CD1c-positive myeloid dendritic cell (primary cell): ENCODE measurements at regions not wholly inside any gene's neighbourhood (a gene's known extent, or its start where the extent isn't known, plus 50 kb on each side); places are given as distances from the start of the nearest gene placed in this dataset.
A peak's percentile ranks its signal among the peaks of the same experiment; 100 is the strongest.

Experiments used
- DNase-seq: peaks from one replicate; pipeline ENCODE4 v3.0.0-alpha.2; 2016; ENCODE audit errors: extremely low spot score

DNA sequence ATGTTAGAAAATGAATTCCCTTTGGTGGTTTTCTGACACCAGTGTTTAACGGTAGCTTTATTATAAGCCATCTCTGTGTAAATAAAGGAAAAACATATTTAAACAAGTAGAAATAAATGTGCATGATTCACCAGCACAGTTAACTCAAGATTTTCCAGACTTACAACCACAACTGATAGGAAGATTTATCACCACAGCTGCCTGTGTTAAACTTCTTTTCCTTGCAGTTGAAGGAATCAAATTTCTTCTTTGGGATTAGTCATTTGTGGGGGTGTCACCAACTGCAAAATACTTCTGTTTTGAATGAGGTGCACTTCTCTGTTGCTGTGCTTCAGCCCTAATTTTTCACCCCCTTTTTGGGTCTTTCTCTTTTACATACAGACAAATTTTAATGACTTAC is 128.1 kb upstream of the STK26 start:
- no peak for DNase-seq

DNA sequence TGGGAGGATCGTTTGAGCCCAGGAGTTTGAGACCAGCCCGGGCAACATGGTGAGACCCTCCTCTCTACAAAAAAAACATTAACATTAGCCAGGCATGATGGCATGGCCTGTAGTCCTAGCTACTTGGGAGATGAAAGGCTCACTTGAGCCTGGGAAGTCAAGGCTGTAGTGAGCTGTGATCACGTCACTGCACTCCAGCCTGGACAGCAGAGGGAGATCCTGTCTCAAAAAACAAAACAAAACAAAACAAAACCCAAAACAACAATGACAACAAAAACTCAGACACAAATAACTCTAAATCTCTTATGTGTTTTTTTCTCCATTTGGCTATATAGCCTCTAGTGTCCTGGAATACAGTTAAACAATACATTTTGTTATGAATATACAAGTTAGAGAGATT is 127.3 kb upstream of the STK26 start:
- DNase-seq = no peak

DNA sequence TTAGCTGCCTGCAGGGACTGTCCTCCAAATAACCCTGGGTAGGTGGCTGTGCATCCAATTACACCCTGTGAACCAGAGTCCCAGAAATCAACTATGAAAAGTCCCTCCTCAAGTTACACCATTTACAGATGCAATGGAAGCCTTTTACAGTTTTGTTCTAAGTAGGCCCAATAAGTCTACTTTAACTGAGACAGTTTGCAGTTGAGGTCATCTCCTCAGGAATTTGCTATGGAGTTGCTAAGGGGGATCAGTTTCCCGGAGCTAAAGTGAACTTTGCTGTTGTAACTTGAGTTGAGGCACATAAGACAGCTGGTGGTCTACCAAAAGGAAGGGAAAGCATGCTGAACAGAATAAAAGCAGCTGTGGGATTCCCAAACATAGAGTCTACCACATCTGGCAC is 121.6 kb upstream of the STK26 start:
- no peak for DNase-seq

DNA sequence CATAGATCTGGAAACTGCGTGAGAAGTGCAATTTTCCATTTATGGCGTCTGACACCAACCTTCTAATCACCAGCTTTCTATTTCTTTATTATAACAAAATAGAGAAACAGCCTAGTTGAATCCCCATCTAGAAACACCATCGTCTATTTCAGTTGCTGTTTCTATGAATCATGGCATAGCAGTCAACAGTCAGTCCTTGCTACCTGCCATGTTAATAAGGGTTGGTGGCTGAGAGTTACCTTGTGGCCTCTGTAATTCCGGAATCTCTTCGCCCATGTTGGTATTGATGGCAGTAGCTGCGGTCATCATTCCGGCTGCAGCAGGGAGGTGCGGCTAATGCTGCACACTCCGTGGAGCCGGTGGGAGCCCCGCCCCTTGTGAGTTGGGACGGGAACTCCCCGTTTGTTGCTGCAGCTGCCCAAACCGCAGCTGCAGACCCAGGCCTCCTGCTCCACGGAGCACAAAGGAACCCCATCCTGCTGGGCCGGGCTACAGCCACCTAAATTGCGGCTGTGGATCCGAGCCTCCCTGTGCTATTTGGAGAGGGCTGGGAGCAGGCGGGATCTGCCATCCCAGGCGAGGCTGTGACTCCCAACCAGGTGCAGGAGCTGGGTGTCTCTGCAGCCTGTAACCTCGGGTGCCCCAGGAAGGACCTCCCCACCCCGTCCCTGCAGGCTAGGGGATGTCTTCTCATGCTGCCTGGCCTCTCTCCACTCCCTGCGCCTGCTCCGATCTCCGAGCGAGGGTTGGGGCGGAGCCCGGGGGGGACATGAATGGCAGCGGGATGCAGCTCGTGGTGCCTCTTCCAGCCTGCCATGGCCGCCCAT is 115.4 kb upstream of the STK26 start:
- no peak for DNase-seq

DNA sequence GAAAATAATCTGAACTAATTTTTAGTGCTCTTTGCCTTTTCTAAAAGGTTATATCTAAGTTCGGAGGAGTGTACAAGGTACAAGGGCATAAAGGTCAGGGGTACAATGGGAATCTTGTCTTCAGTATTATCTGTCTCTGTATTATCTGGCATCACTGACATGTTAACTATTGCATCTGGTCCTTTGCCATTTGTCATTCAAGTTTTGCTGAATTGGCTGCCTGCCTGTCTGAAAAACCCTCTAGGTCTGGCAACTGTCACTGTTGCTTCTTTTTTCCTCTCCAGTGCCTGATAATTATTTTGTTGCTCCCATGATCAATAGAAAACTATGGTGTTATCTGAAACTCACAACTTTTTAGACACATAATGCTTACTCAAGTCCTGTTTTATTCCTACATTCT is 112.5 kb upstream of the STK26 start:
- no peak for DNase-seq

DNA sequence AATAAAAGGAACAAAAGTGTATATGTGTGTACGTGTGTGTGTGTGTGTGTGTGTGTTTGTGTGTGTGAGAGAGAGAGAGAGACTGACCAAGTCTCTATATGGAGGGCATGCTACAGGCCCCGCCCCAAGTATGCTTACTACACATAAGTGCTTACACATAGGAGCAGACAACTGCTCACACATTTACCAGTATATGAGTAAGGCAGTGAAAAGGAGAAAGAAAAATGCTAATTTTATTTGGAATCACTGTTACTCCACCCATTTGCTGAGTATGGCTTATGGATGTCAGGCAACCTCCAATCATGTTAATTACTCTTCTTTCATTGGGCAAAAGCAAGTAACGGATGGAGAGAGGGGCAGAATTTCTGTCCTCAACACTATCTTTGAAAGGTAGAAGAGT is 107.6 kb upstream of the STK26 start:
- DNase-seq = no peak

DNA sequence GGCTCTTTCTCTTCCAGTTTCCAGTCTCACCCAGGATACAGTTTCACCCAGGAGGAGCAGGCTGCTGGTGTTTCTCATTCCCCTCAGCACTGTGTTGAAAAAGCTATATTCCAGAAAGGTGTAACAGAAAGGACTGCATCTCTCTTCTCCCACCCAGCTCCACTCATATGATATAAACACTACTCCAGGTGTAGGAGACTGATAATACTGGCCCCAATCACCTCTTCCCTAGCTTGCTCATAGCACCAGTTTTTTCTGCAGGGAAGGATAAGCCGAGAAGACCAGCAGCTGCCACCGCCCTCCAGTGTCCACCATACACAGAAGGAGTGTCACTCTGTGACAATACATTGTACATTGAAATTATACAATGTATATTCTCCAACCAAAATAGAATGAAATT is 105.5 kb upstream of the STK26 start:
- no peak for DNase-seq

DNA sequence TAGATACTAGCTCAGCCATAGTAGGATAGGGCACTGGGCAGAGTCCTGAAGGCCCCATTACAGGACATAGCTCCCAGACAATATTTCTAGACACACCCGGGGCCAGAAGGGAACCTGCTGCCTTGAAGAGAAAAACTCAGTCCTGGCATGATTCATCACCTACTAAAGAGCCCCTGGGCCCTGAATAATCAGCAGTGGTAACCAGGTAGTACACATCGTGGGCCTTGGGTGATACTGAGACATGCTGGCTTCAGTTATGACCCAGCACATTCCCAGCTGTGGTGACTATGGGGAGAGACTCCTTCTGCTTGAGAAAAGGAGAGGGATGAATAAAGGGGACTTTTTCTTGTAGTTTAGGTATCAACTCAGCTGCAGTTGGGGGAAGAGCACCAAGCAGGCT is 104.3 kb upstream of the STK26 start:
- DNase-seq = no peak

DNA sequence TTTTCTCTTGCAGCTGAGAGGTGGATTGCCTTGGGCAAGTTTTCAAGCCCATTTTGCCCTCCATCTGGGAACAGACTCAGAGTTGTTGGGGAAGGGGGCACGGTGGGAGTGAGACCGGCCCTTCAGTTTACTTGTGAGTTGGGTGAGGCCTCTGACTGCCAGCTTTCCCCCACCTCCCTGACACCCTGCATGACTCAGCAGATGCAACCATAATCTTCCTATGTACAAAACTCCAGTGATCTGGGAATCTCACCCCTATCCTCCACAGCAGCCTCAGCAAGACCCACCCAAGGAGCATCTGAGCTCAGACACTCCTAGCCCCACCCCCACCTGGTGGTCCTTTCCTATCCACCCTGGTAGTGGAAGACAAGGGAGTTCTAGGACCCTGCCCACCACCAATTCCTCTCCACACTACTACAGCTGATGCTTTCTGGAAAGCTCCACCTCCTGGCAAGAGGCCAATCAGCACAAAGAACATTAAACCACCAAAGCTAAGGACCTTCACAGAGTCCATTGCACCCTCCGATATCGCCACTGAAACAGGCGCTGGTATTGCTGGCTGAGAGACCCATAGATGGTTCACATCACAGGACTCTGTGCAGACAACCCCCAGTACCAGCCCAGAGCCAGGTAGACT is 99.4 kb upstream of the STK26 start:
- no peak for DNase-seq

DNA sequence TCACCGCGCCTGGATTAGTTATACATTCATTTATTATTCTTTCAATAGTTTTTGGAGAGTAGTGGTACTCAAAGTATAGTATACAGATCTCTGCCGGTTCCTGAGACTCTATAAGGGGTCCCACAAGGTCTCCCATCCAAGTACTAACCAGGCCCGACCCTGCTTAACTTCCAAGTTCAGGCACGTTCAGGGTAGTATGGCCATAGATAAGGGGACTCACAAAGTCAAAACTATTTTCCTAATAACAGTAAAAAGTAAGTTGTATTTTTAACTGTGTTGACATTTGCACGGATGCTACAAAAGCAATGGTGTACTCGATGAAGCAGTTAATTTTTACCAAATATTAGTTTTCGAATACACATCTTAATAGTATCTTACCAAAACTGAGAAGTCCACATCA is 84.4 kb upstream of the STK26 start:
- DNase-seq = no peak

DNA sequence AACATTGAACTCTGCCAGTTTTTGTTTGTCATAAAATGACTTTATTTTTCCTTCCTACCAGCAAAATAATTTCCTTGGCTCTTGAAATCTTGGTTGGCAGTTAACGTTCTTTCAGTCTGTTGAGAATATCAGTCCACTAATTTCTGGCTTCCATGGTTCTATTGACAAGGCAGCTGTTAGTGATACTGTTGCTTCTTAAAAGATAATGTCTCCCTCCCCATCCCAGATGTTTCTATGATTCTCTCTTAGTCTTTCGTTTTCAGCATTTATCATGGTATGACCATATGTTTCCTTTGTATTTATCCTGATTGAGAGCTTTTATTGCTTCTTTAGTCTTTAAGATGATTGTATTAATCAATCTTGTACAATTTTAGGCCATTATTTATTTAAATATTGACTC is 81.1 kb upstream of the STK26 start:
- DNase-seq = no peak

DNA sequence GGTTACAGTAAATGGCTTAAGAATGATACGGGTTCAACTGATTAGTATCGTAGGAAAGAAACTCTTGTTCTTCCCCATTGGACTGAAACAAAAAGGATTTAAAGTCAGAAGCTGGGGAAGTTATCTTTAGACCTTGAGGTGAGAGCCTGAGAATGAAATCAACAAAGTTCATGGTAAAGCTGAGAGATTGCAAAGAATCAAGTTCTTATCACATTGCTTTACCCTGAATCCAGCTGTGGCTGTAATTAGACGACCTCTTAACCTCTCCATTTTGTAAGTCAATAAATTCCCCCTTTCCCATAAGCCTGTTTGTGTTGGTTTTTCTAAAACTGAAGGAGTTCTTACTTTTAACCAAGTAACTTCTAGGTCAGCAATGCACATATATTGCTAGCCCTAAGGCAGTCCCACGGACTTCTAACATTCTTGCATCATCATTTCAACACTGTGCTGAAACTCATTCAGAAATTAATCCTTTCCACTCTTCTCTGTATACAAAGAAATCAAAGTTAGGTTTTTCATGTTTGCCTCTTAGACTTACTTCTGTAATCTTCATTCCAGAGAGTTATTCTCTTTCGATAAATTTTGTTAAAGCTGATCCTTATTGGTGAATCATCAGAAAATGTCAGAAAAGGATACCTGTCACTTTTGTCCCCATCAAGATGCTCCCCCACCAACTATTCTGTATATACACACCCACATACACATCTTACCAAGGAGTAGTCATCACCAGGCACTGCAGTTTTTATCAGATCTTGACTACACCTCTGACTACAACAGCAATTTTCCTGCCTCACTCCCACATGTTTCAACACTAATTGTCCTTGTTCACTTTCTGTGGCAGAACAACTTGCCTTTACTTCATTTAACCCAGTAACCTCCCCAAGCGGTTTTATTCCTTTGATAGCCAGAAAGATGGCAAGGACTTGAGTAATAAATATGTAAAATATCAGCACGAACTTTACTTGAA is 77.9 kb upstream of the STK26 start:
- DNase-seq = no peak

DNA sequence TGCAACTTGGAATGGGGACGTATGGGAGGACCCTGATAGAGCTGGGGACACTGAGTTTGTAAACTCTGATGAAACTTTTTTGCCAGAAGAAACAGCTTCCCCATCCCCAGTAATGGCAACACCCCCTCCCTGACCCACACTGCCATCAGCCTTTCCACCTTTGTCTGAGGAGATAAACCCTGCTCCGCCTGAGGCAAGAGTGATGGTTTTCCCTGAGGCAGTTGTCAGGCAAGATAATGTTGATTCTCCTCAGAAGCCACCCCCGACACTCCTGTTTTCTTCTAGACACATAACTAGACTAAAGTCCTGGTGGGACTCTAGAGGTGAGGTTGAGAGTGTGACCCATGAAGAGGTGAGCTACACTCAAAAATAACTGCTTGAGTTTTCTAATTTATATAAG is 71.9 kb upstream of the STK26 start:
- no peak for DNase-seq

DNA sequence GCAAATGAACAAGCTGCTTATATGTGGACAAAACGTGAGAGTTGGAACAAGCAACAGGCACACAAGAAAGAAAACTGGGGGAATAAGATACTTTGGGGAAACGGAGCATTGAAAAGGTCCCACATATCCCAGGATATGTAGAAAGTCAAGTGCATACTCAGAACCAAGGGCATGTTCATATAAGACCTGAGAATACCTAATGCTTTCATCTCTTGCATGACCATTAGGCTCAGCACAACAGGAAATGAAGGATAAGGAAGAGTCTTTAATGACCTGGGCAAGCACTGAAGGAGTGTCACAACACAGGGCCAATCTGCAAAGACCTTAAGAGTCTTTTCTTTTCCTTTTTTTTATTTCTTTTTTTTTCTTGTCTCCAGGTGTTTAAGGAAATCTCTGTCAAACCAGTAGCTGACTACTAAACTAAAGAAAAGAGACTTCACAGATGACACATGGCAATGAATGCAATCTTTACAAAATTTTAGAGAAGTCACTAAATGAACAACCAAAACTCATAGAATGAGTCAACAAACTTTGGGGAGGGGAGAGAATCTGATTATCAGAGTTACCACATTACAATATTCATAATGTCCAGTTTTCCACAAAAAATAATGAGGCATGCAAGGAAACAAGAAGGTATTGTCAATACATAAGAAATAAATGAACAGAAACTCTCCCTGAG is 67.9 kb upstream of the STK26 start:
- DNase-seq = peak; percentile 5

DNA sequence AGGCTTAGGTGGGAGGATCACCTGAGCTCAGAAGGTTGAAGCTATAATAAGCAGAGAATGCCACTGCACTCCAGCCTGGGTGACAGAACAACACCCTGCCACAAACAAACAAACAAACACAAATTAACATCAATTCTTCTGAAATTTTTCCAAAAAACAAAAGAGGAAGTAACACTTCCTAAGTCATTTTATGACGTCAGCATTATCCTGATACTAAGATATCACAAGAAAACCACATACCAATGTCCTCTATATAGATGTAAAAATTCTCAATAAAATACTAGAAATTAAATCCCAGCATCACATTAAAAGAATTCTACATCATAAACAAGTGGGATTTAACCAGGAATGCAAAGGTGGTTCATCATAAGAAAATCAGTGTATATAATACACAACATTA is 64.4 kb upstream of the STK26 start:
- peak; percentile 10 for DNase-seq

DNA sequence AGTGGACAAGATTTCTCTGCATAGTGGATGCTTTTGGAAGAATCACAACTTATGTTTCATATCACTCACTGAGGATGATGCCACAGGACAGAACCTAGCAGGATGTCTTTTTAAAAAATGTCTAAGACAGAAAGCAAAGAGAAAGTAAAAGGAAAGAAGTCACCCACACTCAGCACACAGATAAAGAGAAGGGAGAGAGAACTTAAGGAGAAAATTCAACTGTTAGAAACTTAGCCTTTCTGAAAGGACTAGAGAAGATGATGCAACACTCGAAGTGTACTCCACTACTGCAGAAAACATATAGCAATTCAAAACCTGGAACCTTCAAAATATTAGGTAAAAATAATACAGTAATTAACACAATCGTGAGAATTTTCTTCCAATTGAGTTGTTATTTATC is 52.8 kb upstream of the STK26 start:
- DNase-seq = no peak
